ENCODE measurements at regions not wholly inside any gene's neighbourhood (a gene's known extent, or its start where the extent isn't known, plus 50 kb on each side); places are given as distances from the start of the nearest gene placed in this dataset.

DNA sequence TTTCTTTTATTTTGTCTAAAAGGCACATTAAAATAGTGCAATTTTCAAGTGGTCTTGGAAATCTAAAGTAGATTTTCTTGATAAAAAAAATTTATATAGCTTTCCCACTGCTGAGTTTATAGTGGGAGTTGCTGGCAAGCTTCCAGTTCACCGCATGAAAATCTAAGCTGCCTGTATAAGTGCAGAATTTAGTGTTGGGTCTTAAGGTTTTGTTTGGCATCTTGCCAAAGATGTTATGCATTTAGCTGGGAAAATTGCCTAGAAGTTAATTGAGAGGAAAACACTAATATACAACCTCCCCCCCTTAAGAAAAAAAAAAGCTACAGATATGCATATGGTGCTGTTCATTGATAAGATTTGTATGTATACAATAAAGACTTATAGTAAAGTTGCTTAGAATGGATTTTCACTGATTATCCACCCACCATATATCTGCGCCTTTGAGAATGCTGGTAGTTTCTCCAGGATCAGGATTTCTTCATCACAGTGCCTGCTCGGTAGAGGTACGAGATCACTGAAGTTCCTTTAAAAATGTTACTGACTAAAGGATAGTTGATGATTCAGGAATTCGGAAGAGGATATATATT, 803.2 kb upstream of the POU3F3 start (continued):
- TF ChIP-seq KLF9 (tag by site-specific recombination; IDR thresholded peaks at IDR 0.05; ENCODE audit: low read depth) = no peak
- peak; percentile 52; the same call in 1 of the 2 replicates for TF ChIP-seq ZNF830 (tag by site-specific recombination; IDR thresholded peaks at IDR 0.05; ENCODE audit: low read depth)
- no peak for TF ChIP-seq ZBTB1 (tag by site-specific recombination; IDR thresholded peaks at IDR 0.05)
- TF ChIP-seq, protein P1, sequence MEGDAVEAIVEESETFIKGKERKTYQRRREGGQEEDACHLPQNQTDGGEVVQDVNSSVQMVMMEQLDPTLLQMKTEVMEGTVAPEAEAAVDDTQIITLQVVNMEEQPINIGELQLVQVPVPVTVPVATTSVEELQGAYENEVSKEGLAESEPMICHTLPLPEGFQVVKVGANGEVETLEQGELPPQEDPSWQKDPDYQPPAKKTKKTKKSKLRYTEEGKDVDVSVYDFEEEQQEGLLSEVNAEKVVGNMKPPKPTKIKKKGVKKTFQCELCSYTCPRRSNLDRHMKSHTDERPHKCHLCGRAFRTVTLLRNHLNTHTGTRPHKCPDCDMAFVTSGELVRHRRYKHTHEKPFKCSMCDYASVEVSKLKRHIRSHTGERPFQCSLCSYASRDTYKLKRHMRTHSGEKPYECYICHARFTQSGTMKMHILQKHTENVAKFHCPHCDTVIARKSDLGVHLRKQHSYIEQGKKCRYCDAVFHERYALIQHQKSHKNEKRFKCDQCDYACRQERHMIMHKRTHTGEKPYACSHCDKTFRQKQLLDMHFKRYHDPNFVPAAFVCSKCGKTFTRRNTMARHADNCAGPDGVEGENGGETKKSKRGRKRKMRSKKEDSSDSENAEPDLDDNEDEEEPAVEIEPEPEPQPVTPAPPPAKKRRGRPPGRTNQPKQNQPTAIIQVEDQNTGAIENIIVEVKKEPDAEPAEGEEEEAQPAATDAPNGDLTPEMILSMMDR (tag by site-specific recombination; IDR thresholded peaks at IDR 0.05) = no peak
- TF ChIP-seq ZIC2 (tag by site-specific recombination; IDR thresholded peaks at IDR 0.05) = no peak
- TF ChIP-seq, protein P2, sequence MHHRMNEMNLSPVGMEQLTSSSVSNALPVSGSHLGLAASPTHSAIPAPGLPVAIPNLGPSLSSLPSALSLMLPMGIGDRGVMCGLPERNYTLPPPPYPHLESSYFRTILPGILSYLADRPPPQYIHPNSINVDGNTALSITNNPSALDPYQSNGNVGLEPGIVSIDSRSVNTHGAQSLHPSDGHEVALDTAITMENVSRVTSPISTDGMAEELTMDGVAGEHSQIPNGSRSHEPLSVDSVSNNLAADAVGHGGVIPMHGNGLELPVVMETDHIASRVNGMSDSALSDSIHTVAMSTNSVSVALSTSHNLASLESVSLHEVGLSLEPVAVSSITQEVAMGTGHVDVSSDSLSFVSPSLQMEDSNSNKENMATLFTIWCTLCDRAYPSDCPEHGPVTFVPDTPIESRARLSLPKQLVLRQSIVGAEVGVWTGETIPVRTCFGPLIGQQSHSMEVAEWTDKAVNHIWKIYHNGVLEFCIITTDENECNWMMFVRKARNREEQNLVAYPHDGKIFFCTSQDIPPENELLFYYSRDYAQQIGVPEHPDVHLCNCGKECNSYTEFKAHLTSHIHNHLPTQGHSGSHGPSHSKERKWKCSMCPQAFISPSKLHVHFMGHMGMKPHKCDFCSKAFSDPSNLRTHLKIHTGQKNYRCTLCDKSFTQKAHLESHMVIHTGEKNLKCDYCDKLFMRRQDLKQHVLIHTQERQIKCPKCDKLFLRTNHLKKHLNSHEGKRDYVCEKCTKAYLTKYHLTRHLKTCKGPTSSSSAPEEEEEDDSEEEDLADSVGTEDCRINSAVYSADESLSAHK (tag by site-specific recombination; IDR thresholded peaks at IDR 0.05) = no peak
- TF ChIP-seq ZNF221 (tag by site-specific recombination; IDR thresholded peaks at IDR 0.05; ENCODE audit: borderline replicate concordance) = no peak
- no peak for TF ChIP-seq ZNF596 (tag by site-specific recombination; IDR thresholded peaks at IDR 0.05)
- peak; percentile 64; the same call in 1 of the 2 replicates for TF ChIP-seq ZNF37A (tag by site-specific recombination; IDR thresholded peaks at IDR 0.05)
- no peak for TF ChIP-seq ZNF223 (tag by site-specific recombination; IDR thresholded peaks at IDR 0.05)
- TF ChIP-seq ZNF623 (tag by site-specific recombination; IDR thresholded peaks at IDR 0.05) = no peak
- TF ChIP-seq ZNF626 (tag by site-specific recombination; IDR thresholded peaks at IDR 0.05) = no peak
- TF ChIP-seq ZNF16 (tag by site-specific recombination; IDR thresholded peaks at IDR 0.05; ENCODE audit: low read depth) = no peak
- 0 out of 2 replicates have a peak, but pooled peaks have one; percentile 46 for TF ChIP-seq KLF10 (tag by site-specific recombination; IDR thresholded peaks at IDR 0.05)
- no peak for TF ChIP-seq ZNF677 (tag by site-specific recombination; IDR thresholded peaks at IDR 0.05)
- TF ChIP-seq ZNF174 (tag by site-specific recombination; IDR thresholded peaks at IDR 0.05) = no peak
- no peak for TF ChIP-seq ZFP41 (tag by site-specific recombination; IDR thresholded peaks at IDR 0.05; ENCODE audit: borderline replicate concordance)
- no peak for TF ChIP-seq ZNF785 (tag by site-specific recombination; IDR thresholded peaks at IDR 0.05)
- TF ChIP-seq ZNF248 (tag by site-specific recombination; IDR thresholded peaks at IDR 0.05) = no peak
- no peak for TF ChIP-seq ZNF473 (tag by site-specific recombination; IDR thresholded peaks at IDR 0.05)
- TF ChIP-seq, protein P3, sequence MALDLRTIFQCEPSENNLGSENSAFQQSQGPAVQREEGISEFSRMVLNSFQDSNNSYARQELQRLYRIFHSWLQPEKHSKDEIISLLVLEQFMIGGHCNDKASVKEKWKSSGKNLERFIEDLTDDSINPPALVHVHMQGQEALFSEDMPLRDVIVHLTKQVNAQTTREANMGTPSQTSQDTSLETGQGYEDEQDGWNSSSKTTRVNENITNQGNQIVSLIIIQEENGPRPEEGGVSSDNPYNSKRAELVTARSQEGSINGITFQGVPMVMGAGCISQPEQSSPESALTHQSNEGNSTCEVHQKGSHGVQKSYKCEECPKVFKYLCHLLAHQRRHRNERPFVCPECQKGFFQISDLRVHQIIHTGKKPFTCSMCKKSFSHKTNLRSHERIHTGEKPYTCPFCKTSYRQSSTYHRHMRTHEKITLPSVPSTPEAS (tag by site-specific recombination; IDR thresholded peaks at IDR 0.05) = no peak
- no peak for TF ChIP-seq KLF1 (tag by site-specific recombination; IDR thresholded peaks at IDR 0.05)
- no peak for TF ChIP-seq ZNF175 (tag by site-specific recombination; IDR thresholded peaks at IDR 0.05)
- no peak for TF ChIP-seq SP7 (tag by site-specific recombination; IDR thresholded peaks at IDR 0.05)
- TF ChIP-seq TRIM28 (IDR thresholded peaks at IDR 0.05; ENCODE audit: borderline replicate concordance, low read length) = peak; percentile 72; the same call in 1 of the 2 replicates
- no peak for TF ChIP-seq ZNF664 (tag by site-specific recombination; IDR thresholded peaks at IDR 0.05)
- no peak for TF ChIP-seq ZNF555 (tag by site-specific recombination; conservative IDR thresholded peaks at IDR 0.05)
- no peak for TF ChIP-seq ZNF274 (IDR thresholded peaks at IDR 0.05; ENCODE audit: low read length)
- no peak for TF ChIP-seq ZNF274 (tag by site-specific recombination; IDR thresholded peaks at IDR 0.05; ENCODE audit: borderline replicate concordance)
- TF ChIP-seq ZNF157 (tag by site-specific recombination; IDR thresholded peaks at IDR 0.05) = no peak
- TF ChIP-seq ZNF521 (tag by site-specific recombination; IDR thresholded peaks at IDR 0.05) = no peak
- no peak for TF ChIP-seq ZNF571 (tag by site-specific recombination; IDR thresholded peaks at IDR 0.05)
- no peak for TF ChIP-seq ZNF133 (tag by site-specific recombination; IDR thresholded peaks at IDR 0.05)
- TF ChIP-seq, protein P4, sequence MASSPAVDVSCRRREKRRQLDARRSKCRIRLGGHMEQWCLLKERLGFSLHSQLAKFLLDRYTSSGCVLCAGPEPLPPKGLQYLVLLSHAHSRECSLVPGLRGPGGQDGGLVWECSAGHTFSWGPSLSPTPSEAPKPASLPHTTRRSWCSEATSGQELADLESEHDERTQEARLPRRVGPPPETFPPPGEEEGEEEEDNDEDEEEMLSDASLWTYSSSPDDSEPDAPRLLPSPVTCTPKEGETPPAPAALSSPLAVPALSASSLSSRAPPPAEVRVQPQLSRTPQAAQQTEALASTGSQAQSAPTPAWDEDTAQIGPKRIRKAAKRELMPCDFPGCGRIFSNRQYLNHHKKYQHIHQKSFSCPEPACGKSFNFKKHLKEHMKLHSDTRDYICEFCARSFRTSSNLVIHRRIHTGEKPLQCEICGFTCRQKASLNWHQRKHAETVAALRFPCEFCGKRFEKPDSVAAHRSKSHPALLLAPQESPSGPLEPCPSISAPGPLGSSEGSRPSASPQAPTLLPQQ (tag by site-specific recombination; IDR thresholded peaks at IDR 0.05) = no peak
- TF ChIP-seq ZNF341 (tag by site-specific recombination; IDR thresholded peaks at IDR 0.05; ENCODE audit: low read depth) = no peak
- TF ChIP-seq YY1 (tag by site-specific recombination; IDR thresholded peaks at IDR 0.05) = no peak
- TF ChIP-seq ZNF777 (tag by site-specific recombination; IDR thresholded peaks at IDR 0.05; ENCODE audit: borderline replicate concordance) = no peak
